LNCaP clone FGC (cell line): ENCODE measurements at regions not wholly inside any gene's neighbourhood (a gene's known extent, or its start where the extent isn't known, plus 50 kb on each side); places are given as distances from the start of the nearest gene placed in this dataset.
A peak's percentile ranks its signal among the peaks of the same experiment; 100 is the strongest.

Experiments
- DNase-seq: peaks from one replicate; pipeline ENCODE4 v3.0.0-alpha.2; 2011; ENCODE audit warnings: low read depth
- H3K4me3 ChIP-seq: 2 replicates; pipeline ENCODE4 v1.5.1; 2011; ENCODE audit warnings: mild to moderate bottlenecking, low read depth, low read length, control low read depth
- CTCF ChIP-seq: IDR thresholded peaks from 2 replicates; pipeline ENCODE4 v1.5.1; 2012; ENCODE audit warnings: mild to moderate bottlenecking; ENCODE audit not compliant: control insufficient read depth, insufficient read depth; ENCODE audit errors: extremely low read depth

- no peak overlapping the region for H3K4me3 ChIP-seq
- DNase-seq = no peak
- no peak for TF ChIP-seq CTCF
These were observed 189.5 kb downstream of the ACTL7B start for GRCh38 chr9:108666240-108666784.

- DNase-seq = no peak
- H3K4me3 ChIP-seq = no peak overlapping the region
- no peak for TF ChIP-seq CTCF
These were observed 190.1 kb downstream of the ACTL7B start for GRCh38 chr9:108665521-108666239.

GRCh38 chr9:108664309-108665255 lies 191.2 kb downstream of the ACTL7B start:
- no peak for TF ChIP-seq CTCF
- DNase-seq = peak; percentile 76
- no peak overlapping the region for H3K4me3 ChIP-seq

GRCh38 chr9:108663422-108663821 lies 192.4 kb downstream of the ACTL7B start:
- H3K4me3 ChIP-seq = no peak overlapping the region
- TF ChIP-seq CTCF = no peak
- no peak for DNase-seq

GRCh38 chr9:108662956-108663355 lies 192.8 kb downstream of the ACTL7B start:
- DNase-seq = no peak
- no peak for TF ChIP-seq CTCF
- H3K4me3 ChIP-seq = no peak overlapping the region

- no peak overlapping the region for H3K4me3 ChIP-seq
- TF ChIP-seq CTCF = no peak
- DNase-seq = no peak
These were observed 193.5 kb downstream of the ACTL7B start for GRCh38 chr9:108662091-108662875.
